Femur (tissue), 1 donor: ENCODE measurements at regions not wholly inside any gene's neighbourhood (a gene's known extent, or its start where the extent isn't known, plus 50 kb on each side); places are given as distances from the start of the nearest gene placed in this dataset.
A peak's percentile ranks its signal among the peaks of the same experiment; 100 is the strongest.

Experiments used
- DNase-seq: peaks from one replicate; pipeline ENCODE4 v3.0.0-alpha.2; 2017

GRCh38 chr6:91317984-91318383 lies 731.1 kb upstream of the MAP3K7 start:
- no peak for DNase-seq

- peak; percentile 34 for DNase-seq
These were observed 730.5 kb upstream of the MAP3K7 start for GRCh38 chr6:91317247-91317835.

GRCh38 chr6:91310178-91310577 lies 723.3 kb upstream of the MAP3K7 start:
- DNase-seq: no peak

GRCh38 chr6:91305755-91306154 lies 718.9 kb upstream of the MAP3K7 start:
- no peak for DNase-seq

- DNase-seq: no peak
These were observed 717.6 kb upstream of the MAP3K7 start for GRCh38 chr6:91304521-91304920.

- DNase-seq: no peak
These were observed 716.5 kb upstream of the MAP3K7 start for GRCh38 chr6:91303326-91303725.

- no peak for DNase-seq
These were observed 712.9 kb upstream of the MAP3K7 start for GRCh38 chr6:91299544-91300491.

- DNase-seq: no peak
These were observed 711.8 kb upstream of the MAP3K7 start for GRCh38 chr6:91298543-91299145.

- DNase-seq: no peak
These were observed 706.5 kb upstream of the MAP3K7 start for GRCh38 chr6:91293395-91293794.

- DNase-seq: no peak
These were observed 704.2 kb upstream of the MAP3K7 start for GRCh38 chr6:91291071-91291470.

GRCh38 chr6:91288741-91289140 lies 701.9 kb upstream of the MAP3K7 start:
- peak; percentile 22 for DNase-seq

- DNase-seq: no peak
These were observed 695.0 kb upstream of the MAP3K7 start for GRCh38 chr6:91281901-91282300.

- DNase-seq: no peak
These were observed 693.6 kb upstream of the MAP3K7 start for GRCh38 chr6:91280494-91280830.

- no peak for DNase-seq
These were observed 693.0 kb upstream of the MAP3K7 start for GRCh38 chr6:91279740-91280493.

- DNase-seq: no peak
These were observed 691.5 kb upstream of the MAP3K7 start for GRCh38 chr6:91278416-91278815.

GRCh38 chr6:91276315-91276714 lies 689.4 kb upstream of the MAP3K7 start:
- no peak for DNase-seq

- peak; percentile 24 for DNase-seq
These were observed 686.9 kb upstream of the MAP3K7 start for GRCh38 chr6:91273729-91274128.

GRCh38 chr6:91271807-91272206 lies 684.9 kb upstream of the MAP3K7 start:
- DNase-seq: no peak

- DNase-seq: no peak
These were observed 682.1 kb upstream of the MAP3K7 start for GRCh38 chr6:91268941-91269340.

GRCh38 chr6:91267246-91267645 lies 680.4 kb upstream of the MAP3K7 start:
- DNase-seq: no peak

GRCh38 chr6:91266156-91266555 lies 679.3 kb upstream of the MAP3K7 start:
- no peak for DNase-seq

GRCh38 chr6:91243436-91243835 lies 656.6 kb upstream of the MAP3K7 start:
- no peak for DNase-seq

GRCh38 chr6:91242614-91242949 lies 655.7 kb upstream of the MAP3K7 start:
- no peak for DNase-seq
